GM12872 (cell line): ENCODE measurements at regions not wholly inside any gene's neighbourhood (a gene's known extent, or its start where the extent isn't known, plus 50 kb on each side); places are given as distances from the start of the nearest gene placed in this dataset.

ENCODE experiments used
- TF ChIP-seq, protein P1 (sequence below): IDR thresholded peaks from 3 replicates; pipeline ENCODE4 v1.5.1; 2011; ENCODE audit warnings: low read depth, mild to moderate bottlenecking, low read length, moderate library complexity; ENCODE audit not compliant: insufficient read depth

- TF ChIP-seq, protein P1, sequence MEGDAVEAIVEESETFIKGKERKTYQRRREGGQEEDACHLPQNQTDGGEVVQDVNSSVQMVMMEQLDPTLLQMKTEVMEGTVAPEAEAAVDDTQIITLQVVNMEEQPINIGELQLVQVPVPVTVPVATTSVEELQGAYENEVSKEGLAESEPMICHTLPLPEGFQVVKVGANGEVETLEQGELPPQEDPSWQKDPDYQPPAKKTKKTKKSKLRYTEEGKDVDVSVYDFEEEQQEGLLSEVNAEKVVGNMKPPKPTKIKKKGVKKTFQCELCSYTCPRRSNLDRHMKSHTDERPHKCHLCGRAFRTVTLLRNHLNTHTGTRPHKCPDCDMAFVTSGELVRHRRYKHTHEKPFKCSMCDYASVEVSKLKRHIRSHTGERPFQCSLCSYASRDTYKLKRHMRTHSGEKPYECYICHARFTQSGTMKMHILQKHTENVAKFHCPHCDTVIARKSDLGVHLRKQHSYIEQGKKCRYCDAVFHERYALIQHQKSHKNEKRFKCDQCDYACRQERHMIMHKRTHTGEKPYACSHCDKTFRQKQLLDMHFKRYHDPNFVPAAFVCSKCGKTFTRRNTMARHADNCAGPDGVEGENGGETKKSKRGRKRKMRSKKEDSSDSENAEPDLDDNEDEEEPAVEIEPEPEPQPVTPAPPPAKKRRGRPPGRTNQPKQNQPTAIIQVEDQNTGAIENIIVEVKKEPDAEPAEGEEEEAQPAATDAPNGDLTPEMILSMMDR, result no peak
These were observed 151.1 kb upstream of the ROPN1 start for GRCh38 chr3:124143047-124143446.

DNA sequence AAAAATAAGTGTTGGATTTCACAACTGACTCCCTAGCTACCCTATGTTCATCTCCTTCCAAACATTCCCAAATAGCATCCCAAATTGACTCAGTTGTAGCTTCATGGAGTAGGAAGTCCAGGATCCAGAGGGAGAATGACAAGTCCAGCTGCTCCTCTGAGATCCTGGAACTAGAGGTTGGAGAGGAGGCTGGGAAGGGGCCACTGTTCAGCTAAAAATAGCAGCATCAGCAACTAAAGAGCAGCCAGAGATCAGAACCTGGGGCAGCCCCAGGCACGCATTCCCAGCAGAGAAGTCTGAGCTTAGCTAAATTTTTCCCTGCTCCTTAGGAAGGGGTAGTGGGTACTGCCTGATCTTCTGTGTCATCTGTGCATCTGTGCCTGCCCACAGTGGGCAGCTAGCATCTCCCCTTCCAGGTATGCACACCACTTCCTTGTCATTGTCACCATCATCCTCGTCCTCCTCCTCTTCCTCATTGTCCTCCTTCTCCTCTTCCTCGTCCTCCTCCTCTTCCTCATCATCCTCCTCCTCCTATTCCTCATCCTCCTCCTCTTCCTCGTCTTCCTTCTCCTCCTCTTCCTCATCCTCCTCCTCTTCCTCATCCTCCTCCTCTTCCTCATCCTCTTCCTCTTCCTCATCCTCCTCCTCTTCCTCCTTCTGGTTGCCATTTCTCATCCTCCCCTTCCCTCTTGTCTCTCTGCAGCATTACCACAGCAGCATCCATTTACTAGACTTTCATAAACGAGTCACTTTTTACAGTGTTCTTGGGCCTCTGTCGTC is 152.3 kb upstream of the ROPN1 start:
- TF ChIP-seq, protein P1, result no peak

DNA sequence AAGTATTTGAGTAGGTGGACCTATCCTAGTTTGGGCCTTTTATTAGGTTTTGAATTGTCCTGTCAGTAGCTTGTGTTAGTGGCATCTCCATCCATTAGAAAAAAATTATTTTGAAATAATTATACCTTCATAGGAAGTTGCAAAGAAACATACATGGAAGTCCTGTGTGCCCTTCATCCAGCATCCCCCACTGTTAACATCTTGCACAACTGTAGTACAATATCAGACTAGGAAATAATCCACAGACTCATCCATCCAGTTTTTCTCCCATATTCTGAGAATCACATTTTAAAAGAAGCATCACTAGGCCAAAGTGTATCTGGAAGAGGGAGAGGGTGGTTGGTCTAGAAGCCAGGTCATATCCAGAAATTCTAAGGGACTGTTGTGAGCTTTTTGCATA is 155.5 kb upstream of the ROPN1 start:
- TF ChIP-seq, protein P1, result no peak

- TF ChIP-seq, protein P1, result no peak
These were observed 156.0 kb upstream of the ROPN1 start for GRCh38 chr3:124147946-124148345.

DNA sequence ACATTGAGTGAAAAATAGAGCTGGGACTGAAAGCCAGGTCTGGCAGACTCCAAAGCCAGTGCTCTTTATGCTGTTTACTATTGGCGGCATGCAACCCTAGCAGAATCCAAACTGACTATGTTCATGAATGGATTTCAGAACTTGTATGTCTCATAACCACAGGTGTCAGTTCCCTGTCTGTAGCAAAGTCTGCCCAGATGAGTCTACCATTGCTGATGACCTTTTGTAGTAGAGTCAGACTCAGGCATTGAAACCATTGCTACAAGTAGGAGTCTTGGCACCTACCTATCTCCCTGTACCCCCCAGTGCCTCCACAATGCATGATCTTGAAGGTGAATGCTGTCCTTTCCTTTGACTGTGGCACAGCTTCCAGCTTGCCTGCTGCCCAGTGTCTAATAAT is 157.2 kb upstream of the ROPN1 start:
- TF ChIP-seq, protein P1, result no peak

DNA sequence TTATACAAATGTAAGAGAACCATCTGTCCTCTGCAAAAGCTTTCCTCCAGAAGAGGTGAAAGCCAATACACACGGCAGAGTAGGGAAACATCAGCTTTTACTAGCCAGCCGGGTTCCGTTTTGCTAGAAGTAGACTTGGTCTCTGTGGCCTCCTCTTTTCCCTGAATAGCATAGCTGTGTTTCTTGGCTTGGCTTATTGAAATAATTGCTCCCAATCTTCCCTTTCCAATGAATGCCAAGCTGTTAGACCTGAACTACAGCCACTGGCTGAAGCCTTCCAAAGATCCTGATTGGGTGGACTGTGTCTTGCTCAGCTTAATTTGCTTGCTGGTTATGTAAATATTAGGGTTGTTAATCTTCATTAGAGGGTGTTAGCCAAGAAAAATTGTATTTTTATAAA is 157.8 kb upstream of the ROPN1 start:
- TF ChIP-seq, protein P1, result no peak

DNA sequence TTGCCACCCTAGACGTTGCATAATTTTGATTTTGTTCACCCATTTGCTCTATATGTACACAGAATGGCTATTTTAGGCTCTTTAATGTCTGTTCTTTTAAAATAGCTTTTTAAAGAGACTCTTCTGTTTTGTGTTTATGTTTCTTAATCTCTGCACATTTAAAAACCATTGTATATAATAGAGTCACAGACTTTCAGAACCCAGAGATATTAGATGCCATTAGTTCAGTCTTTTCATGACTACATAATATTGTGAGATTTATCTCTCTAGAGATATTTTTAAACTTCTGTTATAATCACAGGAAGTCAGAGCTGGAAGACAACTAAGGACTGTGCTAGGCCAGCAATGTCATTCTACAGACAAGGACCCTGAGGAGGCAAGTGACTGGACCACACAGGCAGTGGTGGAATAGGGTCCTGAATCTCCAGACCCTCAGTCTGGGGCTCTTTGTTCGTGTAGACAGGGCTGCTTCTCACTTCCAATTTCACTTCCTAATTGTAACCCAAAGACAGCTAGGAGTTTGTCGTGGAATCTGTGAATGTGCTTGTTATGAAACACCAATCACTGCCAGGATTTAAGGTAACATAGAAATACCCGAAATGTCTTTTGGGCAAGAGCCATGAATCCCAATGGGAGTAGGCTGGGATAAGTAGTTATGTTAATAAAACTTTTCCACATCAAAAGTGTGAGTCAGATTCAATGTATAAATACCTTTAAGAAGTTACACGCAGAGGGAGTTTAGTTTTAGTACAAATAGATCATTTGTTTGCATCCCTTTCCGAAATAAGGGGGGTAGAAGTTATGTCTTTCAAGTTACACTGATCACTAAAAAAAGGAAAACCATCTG is 165.2 kb upstream of the ROPN1 start:
- TF ChIP-seq, protein P1, result no peak
